ENCODE measurements at regions not wholly inside any gene's neighbourhood (a gene's known extent, or its start where the extent isn't known, plus 50 kb on each side); places are given as distances from the start of the nearest gene placed in this dataset.

GRCh38 chr11:104582431-104582830, 315.8 kb downstream of the CASP12 start:
- DNase-seq = no peak

DNA sequence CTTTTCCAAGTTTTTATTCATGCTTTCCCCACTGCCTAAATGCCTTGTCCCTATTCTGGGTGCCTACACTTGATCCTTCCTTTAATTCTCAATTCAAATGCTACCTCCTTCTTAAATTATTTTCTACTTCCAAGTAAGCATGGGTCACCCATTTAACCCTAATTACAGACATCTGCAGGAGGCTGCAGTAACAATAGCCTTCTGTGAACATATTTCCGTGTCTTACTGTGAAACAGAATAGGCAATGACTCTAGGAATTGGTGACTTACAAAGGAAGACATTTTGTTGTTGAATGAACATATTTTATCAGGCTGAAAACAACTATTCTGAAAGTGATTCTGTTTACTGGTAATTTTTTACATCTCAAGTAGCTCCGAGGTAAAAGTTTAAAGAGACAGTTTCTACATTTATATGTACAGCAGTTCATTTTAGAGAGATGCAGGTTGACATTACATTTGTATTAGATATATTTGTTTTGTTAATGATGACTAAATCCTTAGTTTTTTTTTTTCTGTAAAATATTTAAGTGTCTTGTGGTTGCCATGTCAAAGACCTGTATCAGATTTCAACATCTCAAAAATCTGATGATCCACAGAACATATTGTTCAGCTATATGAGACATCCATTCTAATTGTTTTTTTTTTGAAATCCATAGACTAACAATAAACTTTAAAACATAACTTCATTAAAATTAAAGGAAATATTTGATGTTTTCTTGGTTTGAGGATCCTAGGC, 316.8 kb downstream of the CASP12 start:
- no peak for DNase-seq

DNA sequence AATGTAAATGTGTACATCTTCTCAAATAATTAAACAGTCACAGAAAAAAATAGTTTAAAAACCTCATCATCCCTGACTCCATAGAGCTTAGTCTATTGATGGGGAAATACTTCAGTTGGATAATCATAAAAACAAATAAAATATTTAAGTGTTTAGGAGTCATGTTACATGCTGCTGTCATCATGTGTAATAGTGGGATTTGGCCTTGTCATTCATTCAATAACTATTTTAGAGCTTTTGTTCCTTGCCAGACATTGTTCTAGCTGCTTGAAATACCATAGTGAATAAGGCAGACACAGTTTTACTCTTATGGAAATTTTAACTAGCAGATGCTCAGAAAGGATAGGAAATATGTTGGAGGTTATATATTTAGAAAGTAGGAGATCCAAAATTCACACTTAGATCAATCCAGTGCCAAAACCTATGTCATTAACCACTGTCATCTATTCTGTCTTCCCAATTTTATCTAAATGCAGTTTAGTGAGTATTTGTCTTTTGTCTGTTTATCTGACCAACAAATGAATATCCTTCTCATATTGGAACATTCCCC, 324.7 kb downstream of the CASP12 start:
- DNase-seq = no peak

DNA sequence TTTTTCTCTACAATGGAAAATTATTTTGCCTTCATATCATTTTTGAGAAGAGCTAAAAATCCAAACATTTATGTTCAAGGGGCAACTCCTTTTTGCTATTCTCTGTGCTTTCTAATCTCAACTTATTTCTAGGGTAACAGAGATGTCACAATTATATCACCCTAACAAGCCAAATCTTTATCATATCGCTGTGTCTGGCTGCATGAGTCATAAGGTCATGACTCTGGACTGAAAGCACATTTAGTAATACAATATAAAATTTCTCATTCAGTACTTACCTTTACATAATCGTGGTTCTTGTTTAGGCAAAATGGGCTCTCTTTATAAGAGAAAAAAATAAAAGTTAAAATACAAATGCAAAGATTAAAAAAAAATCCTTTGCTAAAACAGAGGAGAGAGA, 326.0 kb downstream of the CASP12 start:
- no peak for DNase-seq

DNA sequence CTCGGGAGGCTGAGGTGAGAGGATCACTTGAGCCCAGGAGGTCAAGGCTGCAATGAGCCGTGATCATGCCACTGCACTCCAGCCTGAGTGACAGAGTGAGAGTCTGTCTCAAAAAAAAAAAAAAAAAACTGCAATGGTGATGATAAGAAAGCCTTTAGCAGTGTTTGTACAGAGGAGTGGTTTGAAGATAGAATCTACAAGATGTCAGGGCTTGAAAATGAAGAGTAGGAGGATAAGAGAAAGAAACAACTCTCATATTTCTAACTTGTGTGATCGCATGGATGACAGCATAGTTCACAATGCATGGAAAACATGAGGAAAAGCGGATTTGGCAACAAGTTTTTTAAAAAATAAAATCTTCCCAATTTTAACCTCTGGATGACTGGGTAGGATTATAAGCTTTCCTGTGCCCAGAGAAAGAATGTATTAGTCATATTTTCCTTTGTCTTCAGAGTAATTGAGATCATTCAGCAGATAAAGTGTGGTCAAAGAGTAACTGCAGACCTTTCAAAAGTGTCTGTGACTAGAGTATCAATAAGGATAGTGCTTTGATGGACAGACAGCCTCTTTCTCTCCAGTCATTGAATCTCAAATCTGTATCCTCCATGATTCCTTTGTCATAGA, 328.1 kb downstream of the CASP12 start:
- DNase-seq = no peak

DNA sequence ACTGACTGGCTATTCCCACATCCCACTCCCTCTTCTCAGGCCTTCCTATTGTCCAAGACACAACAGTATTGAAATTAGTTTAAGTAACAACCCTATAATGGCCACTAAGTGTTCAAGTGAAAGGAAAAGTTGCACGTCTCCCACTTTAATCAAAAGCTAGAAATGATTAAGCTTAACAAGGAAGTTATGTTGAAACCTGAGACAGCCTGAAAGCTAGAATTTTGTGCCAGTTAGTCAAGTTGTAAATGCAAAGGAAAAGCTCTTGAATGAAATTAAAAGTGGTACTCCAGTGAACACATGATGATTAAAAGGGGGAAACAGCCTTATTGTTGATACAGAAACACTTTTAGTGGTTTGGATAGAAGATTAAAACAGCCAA, 332.7 kb downstream of the CASP12 start:
- DNase-seq = no peak

DNA sequence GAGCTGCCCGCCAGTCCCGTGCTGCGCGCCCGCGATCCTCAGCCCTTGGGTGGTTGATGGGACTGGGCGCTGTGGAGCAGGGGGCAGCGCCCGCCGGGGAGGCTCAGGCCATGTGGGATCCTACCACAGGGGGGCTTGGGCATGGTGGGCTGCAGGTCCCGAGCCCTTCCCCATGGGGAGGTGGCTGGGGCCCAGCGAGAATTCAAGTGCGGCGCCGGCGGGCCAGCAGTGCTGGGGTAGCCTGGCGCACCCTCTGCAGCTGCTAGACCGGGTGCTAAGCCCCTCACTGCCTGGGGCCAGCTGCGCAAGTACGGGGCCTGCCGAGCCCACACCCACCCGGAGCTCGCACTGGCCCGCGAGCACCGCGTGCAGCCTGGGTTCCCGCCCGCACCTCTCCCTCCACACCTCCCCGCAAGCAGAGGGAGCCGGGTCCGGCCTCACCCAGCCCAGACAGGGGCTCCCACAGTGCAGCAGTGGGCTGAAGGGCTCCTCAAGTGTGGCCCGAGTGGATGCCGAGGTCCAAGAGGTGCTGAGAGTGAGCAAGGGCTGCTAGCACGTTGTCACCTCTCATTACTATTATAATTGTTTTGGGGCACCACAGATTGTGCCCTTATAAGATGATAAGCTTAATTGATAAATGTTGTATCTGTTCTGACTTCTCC, 333.2 kb downstream of the CASP12 start:
- no peak for DNase-seq

DNA sequence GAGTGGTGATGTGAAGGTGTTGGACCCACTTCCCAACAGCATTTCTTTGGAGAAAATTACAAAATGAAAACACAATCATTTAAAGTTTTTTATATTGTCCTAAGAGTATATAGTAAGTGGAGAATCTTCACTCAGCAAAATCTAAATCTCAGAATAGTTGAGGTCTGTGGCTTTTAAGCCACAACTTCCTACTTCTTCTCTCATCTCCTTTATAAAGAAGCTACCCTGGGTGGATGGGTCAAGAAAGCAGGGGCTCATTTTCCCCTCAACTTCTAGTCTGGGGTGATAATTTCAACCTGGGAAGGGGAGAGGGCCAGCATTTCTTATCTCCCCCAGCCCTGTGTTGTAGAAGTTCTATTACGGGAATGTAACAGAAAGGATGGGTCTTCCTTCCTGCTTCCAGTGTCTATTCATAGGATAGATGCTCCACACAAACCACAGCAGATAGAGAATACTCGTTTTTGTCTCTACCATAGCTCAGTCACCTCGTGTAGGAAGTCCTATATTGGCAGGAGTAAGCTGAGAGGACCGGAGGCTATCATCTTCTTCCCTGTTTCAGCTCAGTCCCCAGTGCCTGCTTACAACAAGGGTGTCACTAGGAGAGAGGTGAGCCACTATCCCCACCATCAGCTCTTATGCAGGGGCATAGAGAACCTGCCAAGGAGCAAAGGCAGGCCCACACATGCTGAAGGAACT, 341.5 kb downstream of the CASP12 start:
- DNase-seq = no peak

GRCh38 chr11:104549019-104549418, 349.2 kb downstream of the CASP12 start:
- DNase-seq = no peak

GRCh38 chr11:104547996-104548661, 350.1 kb downstream of the CASP12 start:
- no peak for DNase-seq

DNA sequence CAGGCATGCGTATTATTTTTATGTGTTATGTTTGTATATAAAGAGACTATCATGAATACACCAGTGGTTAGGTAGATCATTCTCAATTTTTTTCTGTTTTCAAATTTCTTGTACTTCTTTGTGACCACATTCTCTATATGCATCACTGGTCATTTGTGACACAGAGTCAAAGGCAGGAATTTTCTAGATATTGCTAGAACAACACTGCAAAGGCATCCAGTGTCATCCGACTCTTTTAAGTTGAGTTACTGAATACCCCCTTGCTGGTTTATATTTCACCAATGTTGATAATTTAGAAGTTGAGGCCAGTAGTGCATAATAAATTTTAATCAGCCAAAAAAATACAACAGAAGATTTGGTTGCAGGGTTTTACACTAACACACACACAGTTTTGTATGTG, 351.8 kb downstream of the CASP12 start:
- DNase-seq = no peak

DNA sequence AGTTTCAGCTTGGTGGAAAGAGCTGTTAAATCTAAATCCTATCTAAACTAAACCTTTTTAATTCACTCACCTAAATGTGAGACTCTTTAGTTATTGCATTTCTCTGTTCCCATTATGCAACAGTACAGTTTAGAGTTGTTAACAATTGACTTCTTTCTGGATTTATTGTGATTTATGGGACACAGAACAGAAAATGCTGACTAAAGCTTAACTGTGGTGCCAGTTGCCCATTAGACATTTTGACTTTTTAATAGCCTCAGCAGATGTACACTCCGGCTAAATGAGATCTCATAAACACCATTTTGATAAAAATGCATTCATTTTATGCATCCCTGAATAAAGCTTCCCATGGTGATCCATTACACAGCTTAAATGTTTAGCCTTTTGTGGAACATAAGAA, 356.6 kb downstream of the CASP12 start:
- no peak for DNase-seq

DNA sequence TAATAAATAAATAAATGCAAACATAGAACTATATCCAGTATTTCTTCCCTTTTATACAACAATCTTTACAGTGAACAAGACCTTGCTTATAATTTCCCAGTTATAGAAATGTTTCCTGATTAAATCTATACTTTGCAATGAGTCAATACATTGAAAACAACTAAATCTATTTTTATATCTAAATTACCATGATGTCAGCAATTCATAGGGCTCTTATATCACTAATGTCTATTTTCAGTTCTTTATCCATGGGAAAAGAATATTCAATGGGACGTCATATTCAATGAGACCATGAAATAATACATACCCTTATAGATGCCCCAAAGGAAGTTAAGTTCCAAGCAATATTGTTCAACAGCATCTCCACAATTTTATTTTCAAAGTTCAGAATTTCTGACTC, 359.9 kb downstream of the CASP12 start:
- no peak for DNase-seq

GRCh38 chr11:104534278-104534677, 364.0 kb downstream of the CASP12 start:
- no peak for DNase-seq

GRCh38 chr11:104531894-104532293, 366.4 kb downstream of the CASP12 start:
- no peak for DNase-seq

GRCh38 chr11:104531075-104531474, 367.1 kb upstream of the PDGFD start:
- no peak for DNase-seq

DNA sequence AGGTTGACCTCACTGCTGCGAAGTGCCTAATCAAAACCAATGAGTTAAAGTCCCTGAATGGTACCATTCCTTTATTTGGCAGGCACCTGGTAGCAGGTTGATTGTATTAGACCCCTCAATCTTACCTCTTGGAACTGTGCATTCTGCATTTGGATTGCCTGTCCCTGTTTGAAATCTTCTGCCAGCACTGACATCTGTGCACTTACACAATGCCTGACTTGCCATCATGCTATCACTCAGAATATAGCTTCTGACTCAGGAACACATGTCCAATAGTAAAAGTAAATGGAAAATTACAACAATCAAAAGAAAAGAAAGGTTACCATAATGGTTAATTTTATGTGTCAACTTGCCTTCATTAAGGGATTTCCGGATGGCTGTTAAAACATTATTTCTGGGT, 366.0 kb upstream of the PDGFD start:
- no peak for DNase-seq

DNA sequence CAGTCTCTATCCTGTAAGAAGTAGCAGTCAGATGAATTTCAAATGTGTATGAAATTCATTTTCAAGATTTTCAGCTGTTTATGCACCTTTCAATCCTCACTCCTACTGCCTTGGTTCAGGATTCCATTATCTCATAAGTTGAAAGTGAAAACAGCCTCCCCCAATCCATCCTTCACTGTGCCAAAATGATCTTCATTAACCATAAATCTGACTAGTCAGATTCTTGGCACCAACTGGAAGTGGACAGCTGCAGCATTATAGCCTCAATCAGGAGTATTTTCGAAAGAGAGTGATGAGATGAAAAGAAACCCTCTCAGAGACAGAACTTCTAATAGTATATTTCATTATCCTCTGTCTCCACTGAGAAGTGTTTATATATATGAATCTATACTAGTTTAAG, 365.3 kb upstream of the PDGFD start:
- no peak for DNase-seq

DNA sequence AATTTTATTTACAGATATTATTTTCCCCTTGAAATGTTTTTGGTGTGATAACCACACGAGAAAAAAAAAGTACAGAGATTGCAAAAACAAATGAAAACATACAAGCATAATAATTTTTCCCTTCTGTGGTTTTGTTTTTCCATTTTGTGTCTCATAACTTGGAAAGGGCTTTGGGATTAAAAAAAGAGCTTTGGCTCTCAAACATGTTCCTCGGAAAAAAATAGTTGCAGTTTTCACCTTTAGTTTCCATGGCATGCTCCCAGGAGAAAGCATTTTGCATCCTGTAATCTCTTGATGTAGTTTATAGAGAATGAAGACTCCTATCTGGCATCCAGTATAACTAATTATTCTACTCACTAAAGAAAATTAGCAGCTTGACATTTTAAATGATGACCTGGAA, 362.1 kb upstream of the PDGFD start:
- DNase-seq = no peak

- DNase-seq = no peak
Observed at GRCh38 chr11:104525416-104525815, 361.5 kb upstream of the PDGFD start.

GRCh38 chr11:104524254-104524653, 360.3 kb upstream of the PDGFD start:
- no peak for DNase-seq

DNA sequence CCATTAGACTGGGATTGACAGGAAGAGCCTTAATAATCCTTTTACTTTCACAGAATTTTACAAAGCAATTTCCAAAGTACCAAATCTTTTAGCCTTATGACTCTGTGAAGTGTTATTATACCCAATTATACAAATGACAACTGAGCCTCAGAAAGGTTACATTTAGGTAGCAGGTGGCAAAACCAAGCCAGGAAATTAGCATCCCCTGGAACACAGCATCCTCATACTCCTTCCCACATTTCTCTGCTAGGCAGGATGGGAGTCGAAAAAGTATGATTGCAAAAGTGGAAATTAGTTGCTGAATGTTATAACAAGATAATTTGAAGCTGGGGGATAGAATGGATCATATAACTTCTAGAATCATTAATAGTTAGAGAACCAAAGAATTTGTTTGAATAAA, 359.7 kb upstream of the PDGFD start:
- DNase-seq = no peak

DNA sequence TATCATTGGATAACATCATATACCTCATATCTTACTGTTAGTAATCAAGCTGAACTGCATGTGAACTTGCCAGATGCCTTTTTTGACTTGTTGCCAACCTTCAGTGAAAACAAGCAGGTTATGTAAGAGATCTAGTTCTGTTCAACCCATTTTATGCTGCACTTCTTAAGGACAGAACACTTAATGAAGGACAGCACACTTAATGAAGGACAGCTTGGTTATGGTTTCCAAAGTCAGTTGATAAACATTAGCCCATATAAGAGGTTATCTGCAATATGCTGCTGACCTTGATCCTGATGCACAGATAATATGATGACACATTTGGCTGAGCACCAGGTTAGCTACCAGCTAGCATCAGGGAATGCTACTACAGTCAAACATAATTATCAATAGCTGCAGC, 358.7 kb upstream of the PDGFD start:
- DNase-seq = no peak

Measured in activated CD4-positive, alpha-beta T cell treated with anti-CD3 and anti-CD28 coated beads for 48 hours (primary cell).